NCI-H510A treated with DMSO at 0.1 percent for 48 hours (cell line): ENCODE measurements at regions not wholly inside any gene's neighbourhood (a gene's known extent, or its start where the extent isn't known, plus 50 kb on each side); places are given as distances from the start of the nearest gene placed in this dataset.

Source experiments
- DNase-seq: peaks from one replicate; lab custom pipeline; 2025; lab: John Stamatoyannopoulos, UW

- DNase-seq: no peak
These were observed 89.1 kb upstream of the ERRFI1 start for GRCh38 chr1:8115031-8115768.

GRCh38 chr1:8113262-8114220 is 87.4 kb upstream of the ERRFI1 start:
- no peak for DNase-seq

GRCh38 chr1:8112611-8113261 is 86.6 kb upstream of the ERRFI1 start:
- DNase-seq: no peak

GRCh38 chr1:8111560-8111959 is 85.5 kb upstream of the ERRFI1 start:
- DNase-seq: no peak

GRCh38 chr1:8109216-8109615 is 83.1 kb upstream of the ERRFI1 start:
- DNase-seq: no peak

GRCh38 chr1:8107897-8108296 is 81.8 kb upstream of the ERRFI1 start:
- DNase-seq: no peak

- no peak for DNase-seq
These were observed 78.4 kb upstream of the ERRFI1 start for GRCh38 chr1:8104278-8105236.

- peak; percentile 98 for DNase-seq
These were observed 71.8 kb upstream of the ERRFI1 start for GRCh38 chr1:8097908-8098307.

- peak; percentile 99 for DNase-seq
These were observed 71.1 kb upstream of the ERRFI1 start for GRCh38 chr1:8097077-8097799.

- peak; percentile 89 for DNase-seq
These were observed 70.2 kb upstream of the ERRFI1 start for GRCh38 chr1:8096105-8097011.

GRCh38 chr1:8095584-8095983 is 69.5 kb upstream of the ERRFI1 start:
- DNase-seq: no peak

GRCh38 chr1:8094481-8095241 is 68.6 kb upstream of the ERRFI1 start:
- DNase-seq: peak; percentile 80

- DNase-seq: no peak
These were observed 67.3 kb upstream of the ERRFI1 start for GRCh38 chr1:8093221-8093980.

GRCh38 chr1:8092657-8093056 is 66.5 kb upstream of the ERRFI1 start:
- peak; percentile 81 for DNase-seq

- no peak for DNase-seq
These were observed 65.6 kb upstream of the ERRFI1 start for GRCh38 chr1:8091691-8092090.

GRCh38 chr1:8090241-8090702 is 64.2 kb upstream of the ERRFI1 start:
- no peak for DNase-seq

- no peak for DNase-seq
These were observed 63.6 kb upstream of the ERRFI1 start for GRCh38 chr1:8089535-8090228.
